ENCODE measurements at regions not wholly inside any gene's neighbourhood (a gene's known extent, or its start where the extent isn't known, plus 50 kb on each side); places are given as distances from the start of the nearest gene placed in this dataset.

DNA sequence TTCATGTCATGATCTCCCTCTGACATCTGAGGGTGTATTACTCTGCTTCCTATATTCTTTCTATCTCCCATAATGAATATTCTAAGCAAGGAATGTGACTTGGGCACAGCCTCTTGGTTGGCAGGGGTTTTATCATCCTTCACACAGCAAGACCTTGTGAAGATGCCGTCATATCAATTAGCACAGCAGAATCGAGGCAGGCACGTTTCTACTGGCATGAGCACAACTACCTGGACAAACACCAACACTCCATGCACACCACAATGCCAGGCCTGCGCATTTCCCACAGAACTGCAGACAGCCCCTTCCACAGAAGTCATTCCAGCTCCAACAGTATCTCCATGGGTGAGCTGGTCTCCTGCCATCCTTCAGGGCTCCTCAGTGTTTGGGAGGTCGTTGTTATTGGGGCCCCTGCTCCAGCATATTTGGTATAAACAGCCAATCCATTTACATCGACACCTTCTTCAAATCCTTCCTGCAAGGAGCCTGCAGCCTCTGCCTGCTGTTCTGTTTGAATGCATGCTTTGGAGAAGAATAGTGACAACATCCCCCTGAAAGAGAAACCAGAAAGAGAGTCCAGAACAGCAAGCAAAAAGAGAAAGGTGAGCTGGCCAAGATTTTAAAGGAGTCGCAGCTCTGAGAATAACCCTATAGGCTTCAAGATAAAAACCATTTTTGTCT lies 275.5 kb downstream of the SHOX2 start:
- Mint-ChIP-seq H3K27ac (no peak overlapping the region), H3K9me3 (peaks cover 8% of the 10 kb centered on the region), H3K36me3 (no peaks in the 10 kb centered on the region), H3K27me3 (ENCODE audit: insufficient read depth, low read depth) (peaks cover 2% of the 10 kb centered on the region), H3K4me1 (peaks cover 12% of the 10 kb centered on the region), H3K4me3 (no peak overlapping the region)
- H2AFZ ChIP-seq (replicated peaks) = peak overlapping the region; percentile 43
- H3K4me1 ChIP-seq = peaks cover 6% of the 10 kb centered on the region
- H3K27me3 ChIP-seq = no peaks in the 10 kb centered on the region
- H3K27ac ChIP-seq = no peak overlapping the region
- no peak for TF ChIP-seq EZH2phosphoT487 (IDR thresholded peaks at IDR 0.05)
- TF ChIP-seq, protein P1, sequence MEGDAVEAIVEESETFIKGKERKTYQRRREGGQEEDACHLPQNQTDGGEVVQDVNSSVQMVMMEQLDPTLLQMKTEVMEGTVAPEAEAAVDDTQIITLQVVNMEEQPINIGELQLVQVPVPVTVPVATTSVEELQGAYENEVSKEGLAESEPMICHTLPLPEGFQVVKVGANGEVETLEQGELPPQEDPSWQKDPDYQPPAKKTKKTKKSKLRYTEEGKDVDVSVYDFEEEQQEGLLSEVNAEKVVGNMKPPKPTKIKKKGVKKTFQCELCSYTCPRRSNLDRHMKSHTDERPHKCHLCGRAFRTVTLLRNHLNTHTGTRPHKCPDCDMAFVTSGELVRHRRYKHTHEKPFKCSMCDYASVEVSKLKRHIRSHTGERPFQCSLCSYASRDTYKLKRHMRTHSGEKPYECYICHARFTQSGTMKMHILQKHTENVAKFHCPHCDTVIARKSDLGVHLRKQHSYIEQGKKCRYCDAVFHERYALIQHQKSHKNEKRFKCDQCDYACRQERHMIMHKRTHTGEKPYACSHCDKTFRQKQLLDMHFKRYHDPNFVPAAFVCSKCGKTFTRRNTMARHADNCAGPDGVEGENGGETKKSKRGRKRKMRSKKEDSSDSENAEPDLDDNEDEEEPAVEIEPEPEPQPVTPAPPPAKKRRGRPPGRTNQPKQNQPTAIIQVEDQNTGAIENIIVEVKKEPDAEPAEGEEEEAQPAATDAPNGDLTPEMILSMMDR (IDR thresholded peaks at IDR 0.05) = no peak
- TF ChIP-seq EZH2 (IDR thresholded peaks at IDR 0.05) = no peak
- no peak overlapping the region for H3K4me3 ChIP-seq
- no peak overlapping the region for H3K9ac ChIP-seq
- H3F3A ChIP-seq (ENCODE audit: low read depth) = no peaks in the 10 kb centered on the region
- DNase-seq (ENCODE audit: low spot score) = peak; percentile 25
- H3K79me2 ChIP-seq (ENCODE audit: low read depth) = no peaks in the 10 kb centered on the region
- no peaks in the 10 kb centered on the region for H3K36me3 ChIP-seq
- no peaks in the 10 kb centered on the region for H4K20me1 ChIP-seq (ENCODE audit: low read depth)
- H3K9me3 ChIP-seq (ENCODE audit: low read depth) = no peaks in the 10 kb centered on the region
- peak overlapping the region; percentile 39 for H3K4me2 ChIP-seq

DNA sequence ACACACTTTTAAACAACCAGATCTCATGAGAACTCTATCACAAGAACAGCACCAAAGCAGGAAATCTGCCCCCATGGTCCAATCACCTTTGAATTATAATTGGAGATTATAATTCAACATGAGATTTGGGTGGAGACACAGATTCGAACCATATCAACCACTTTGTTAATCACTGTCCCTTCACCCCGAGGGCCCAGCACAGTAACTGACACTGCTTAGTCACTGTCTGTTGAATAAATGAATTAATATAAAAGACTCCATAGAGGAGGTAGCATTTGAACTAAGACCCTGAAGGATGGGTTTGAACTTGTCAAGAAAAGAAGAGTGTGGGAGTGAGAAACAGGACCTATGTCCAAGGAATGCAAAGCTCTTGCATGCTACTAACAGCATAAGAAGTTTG lies 276.4 kb downstream of the SHOX2 start:
- H2AFZ ChIP-seq (replicated peaks) = no peak overlapping the region
- H3K27me3 ChIP-seq = no peaks in the 10 kb centered on the region
- peaks cover 12% of the 10 kb centered on the region for H3K4me1 Mint-ChIP-seq
- no peaks in the 10 kb centered on the region for H3K36me3 Mint-ChIP-seq
- H3K79me2 ChIP-seq (ENCODE audit: low read depth) = no peaks in the 10 kb centered on the region
- H3K36me3 ChIP-seq = no peaks in the 10 kb centered on the region
- no peak overlapping the region for H3K27ac ChIP-seq
- H3K4me2 ChIP-seq = no peak overlapping the region
- no peak overlapping the region for H3K4me3 ChIP-seq
- H3K27ac Mint-ChIP-seq = no peak overlapping the region
- H3K9me3 Mint-ChIP-seq = peaks cover 8% of the 10 kb centered on the region
- H3K9me3 ChIP-seq (ENCODE audit: low read depth) = no peaks in the 10 kb centered on the region
- no peak overlapping the region for H3K4me3 Mint-ChIP-seq
- H4K20me1 ChIP-seq (ENCODE audit: low read depth) = no peaks in the 10 kb centered on the region
- no peak for TF ChIP-seq EZH2phosphoT487 (IDR thresholded peaks at IDR 0.05)
- TF ChIP-seq, protein P1 (IDR thresholded peaks at IDR 0.05) = no peak
- TF ChIP-seq EZH2 (IDR thresholded peaks at IDR 0.05) = no peak
- peaks cover 6% of the 10 kb centered on the region for H3K4me1 ChIP-seq
- no peaks in the 10 kb centered on the region for H3F3A ChIP-seq (ENCODE audit: low read depth)
- H3K9ac ChIP-seq = no peak overlapping the region
- DNase-seq (ENCODE audit: low spot score) = no peak
- peaks cover 2% of the 10 kb centered on the region for H3K27me3 Mint-ChIP-seq (ENCODE audit: insufficient read depth, low read depth)

DNA sequence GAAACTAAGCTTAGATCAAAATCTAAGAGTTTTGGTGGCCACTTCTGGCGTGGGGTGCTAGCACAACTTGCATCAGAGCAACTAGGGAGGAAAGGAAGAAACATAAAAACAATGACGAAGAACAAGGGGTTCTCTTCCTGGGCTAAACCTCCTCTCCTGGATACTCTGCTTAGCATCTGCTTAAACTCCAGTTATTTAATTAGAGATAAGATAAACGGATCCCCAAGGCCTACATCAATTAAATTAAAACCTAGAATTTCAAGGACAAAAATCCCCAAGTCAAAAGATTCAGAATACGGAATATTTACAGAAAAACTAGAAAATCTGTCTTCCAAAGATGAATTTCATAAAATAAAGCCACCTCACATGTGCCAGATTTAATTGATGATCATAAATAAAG lies 281.9 kb downstream of the SHOX2 start:
- H2AFZ ChIP-seq (replicated peaks) = no peak overlapping the region
- Mint-ChIP-seq H3K36me3 (no peaks in the 10 kb centered on the region), H3K27me3 (ENCODE audit: insufficient read depth, low read depth) (peaks cover 2% of the 10 kb centered on the region), H3K4me1 (no peaks in the 10 kb centered on the region), H3K27ac (no peak overlapping the region), H3K9me3 (peaks cover 8% of the 10 kb centered on the region), H3K4me3 (no peak overlapping the region)
- H3K36me3 ChIP-seq = no peaks in the 10 kb centered on the region
- H3K4me3 ChIP-seq = no peak overlapping the region
- TF ChIP-seq, protein P1 (IDR thresholded peaks at IDR 0.05) = no peak
- TF ChIP-seq EZH2 (IDR thresholded peaks at IDR 0.05) = no peak
- no peak for TF ChIP-seq EZH2phosphoT487 (IDR thresholded peaks at IDR 0.05)
- H3K4me2 ChIP-seq = no peak overlapping the region
- no peaks in the 10 kb centered on the region for H3K27me3 ChIP-seq
- no peaks in the 10 kb centered on the region for H4K20me1 ChIP-seq (ENCODE audit: low read depth)
- no peaks in the 10 kb centered on the region for H3K79me2 ChIP-seq (ENCODE audit: low read depth)
- H3F3A ChIP-seq (ENCODE audit: low read depth) = no peaks in the 10 kb centered on the region
- DNase-seq (ENCODE audit: low spot score) = no peak
- no peak overlapping the region for H3K27ac ChIP-seq
- no peaks in the 10 kb centered on the region for H3K9me3 ChIP-seq (ENCODE audit: low read depth)
- H3K4me1 ChIP-seq = peaks cover 9% of the 10 kb centered on the region
- H3K9ac ChIP-seq = no peak overlapping the region

Data from neural progenitor cell (in vitro differentiated cells).